ENCODE measurements at regions not wholly inside any gene's neighbourhood (a gene's known extent, or its start where the extent isn't known, plus 50 kb on each side); places are given as distances from the start of the nearest gene placed in this dataset.

- ChIA-PET CTCF (no interaction called here), POLR2A (ENCODE audit: low non-redundant PET) (no interaction called here)
- no peak overlapping the region for H3K4me3 ChIP-seq (ENCODE audit: low read depth, low read length, poor library complexity, severe bottlenecking)
- TF ChIP-seq EZH2 (IDR thresholded peaks at IDR 0.05; ENCODE audit: borderline replicate concordance, low read depth, low read length, poor library complexity, severe bottlenecking): no peak
- TF ChIP-seq CTCF (conservative IDR thresholded peaks at IDR 0.05; ENCODE audit: low read depth, low read length): no peak
- no TSS peak for BruUV-seq (replicated peaks)
- H3K27ac ChIP-seq (ENCODE audit: low read depth, low read length, poor library complexity, severe bottlenecking): no peak overlapping the region
- peaks cover 20% of the 10 kb centered on the region for H3K4me1 ChIP-seq (ENCODE audit: insufficient read depth, low read length, poor library complexity, severe bottlenecking)
- intact Hi-C loops (cut with micrococcal nuclease; ENCODE audit: unreplicated experiment): no loop called here
- no peaks in the 10 kb centered on the region for H3K36me3 ChIP-seq (ENCODE audit: insufficient read depth, low read length, poor library complexity, severe bottlenecking)
- no peaks in the 10 kb centered on the region for H3K9me3 ChIP-seq (ENCODE audit: low read depth, low read length, poor library complexity, severe bottlenecking)
- no peaks in the 10 kb centered on the region for H3K27me3 ChIP-seq (replicated peaks; ENCODE audit: insufficient read depth, low read depth, low read length, poor library complexity)
- DNase-seq (ENCODE audit: low spot score): no peak
Measured at GRCh38 chr4:159941076-159941475, 838.2 kb downstream of the RAPGEF2 start.

- peaks cover 20% of the 10 kb centered on the region for H3K4me1 ChIP-seq (ENCODE audit: insufficient read depth, low read length, poor library complexity, severe bottlenecking)
- no peaks in the 10 kb centered on the region for H3K36me3 ChIP-seq (ENCODE audit: insufficient read depth, low read length, poor library complexity, severe bottlenecking)
- peak; percentile 61 for DNase-seq (ENCODE audit: low spot score)
- H3K27me3 ChIP-seq (replicated peaks; ENCODE audit: insufficient read depth, low read depth, low read length, poor library complexity): no peaks in the 10 kb centered on the region
- H3K27ac ChIP-seq (ENCODE audit: low read depth, low read length, poor library complexity, severe bottlenecking): no peak overlapping the region
- POLR2A ChIA-PET (ENCODE audit: low non-redundant PET): no interaction called here
- CTCF ChIA-PET: no interaction called here
- TF ChIP-seq EZH2 (IDR thresholded peaks at IDR 0.05; ENCODE audit: borderline replicate concordance, low read depth, low read length, poor library complexity, severe bottlenecking): no peak
- TF ChIP-seq CTCF (conservative IDR thresholded peaks at IDR 0.05; ENCODE audit: low read depth, low read length): no peak
- no peak overlapping the region for H3K4me3 ChIP-seq (ENCODE audit: low read depth, low read length, poor library complexity, severe bottlenecking)
- intact Hi-C loops (cut with micrococcal nuclease; ENCODE audit: unreplicated experiment): no loop called here
- no TSS peak for BruUV-seq (replicated peaks)
- H3K9me3 ChIP-seq (ENCODE audit: low read depth, low read length, poor library complexity, severe bottlenecking): no peaks in the 10 kb centered on the region
Measured at GRCh38 chr4:159944477-159944876, 841.6 kb downstream of the RAPGEF2 start.

GRCh38 chr4:159946983-159947615 is 844.2 kb downstream of the RAPGEF2 start:
- H3K9me3 ChIP-seq (ENCODE audit: low read depth, low read length, poor library complexity, severe bottlenecking): no peaks in the 10 kb centered on the region
- TF ChIP-seq EZH2 (IDR thresholded peaks at IDR 0.05; ENCODE audit: borderline replicate concordance, low read depth, low read length, poor library complexity, severe bottlenecking): no peak
- TF ChIP-seq CTCF (conservative IDR thresholded peaks at IDR 0.05; ENCODE audit: low read depth, low read length): peak; percentile 84
- CTCF ChIA-PET: interaction anchor here (0.7 kb wide), 1 partner anchor 998 kb away, joined by 3 read pairs; no protein-coding TSS in a partner anchor
- no peaks in the 10 kb centered on the region for H3K36me3 ChIP-seq (ENCODE audit: insufficient read depth, low read length, poor library complexity, severe bottlenecking)
- POLR2A ChIA-PET (ENCODE audit: low non-redundant PET): no interaction called here
- H3K4me1 ChIP-seq (ENCODE audit: insufficient read depth, low read length, poor library complexity, severe bottlenecking): peaks cover 20% of the 10 kb centered on the region
- DNase-seq (ENCODE audit: low spot score): peak; percentile 82
- no peaks in the 10 kb centered on the region for H3K27me3 ChIP-seq (replicated peaks; ENCODE audit: insufficient read depth, low read depth, low read length, poor library complexity)
- intact Hi-C loops (cut with micrococcal nuclease; ENCODE audit: unreplicated experiment): loop anchor here (5.0 kb wide), 3 partner anchors 460 to 710 kb away; no protein-coding TSS in a partner anchor
- no peak overlapping the region for H3K4me3 ChIP-seq (ENCODE audit: low read depth, low read length, poor library complexity, severe bottlenecking)
- no TSS peak for BruUV-seq (replicated peaks)
- H3K27ac ChIP-seq (ENCODE audit: low read depth, low read length, poor library complexity, severe bottlenecking): no peak overlapping the region

All from A673 (cell line).